ENCODE measurements at regions not wholly inside any gene's neighbourhood (a gene's known extent, or its start where the extent isn't known, plus 50 kb on each side); places are given as distances from the start of the nearest gene placed in this dataset.

- H3K27ac ChIP-seq (ENCODE audit: low read depth in 1 of 2, low read length in 2 of 2) = no peak overlapping the region
- H3K4me3 ChIP-seq (ENCODE audit: low read depth in 1 of 3, low read length in 3 of 3) = no peak overlapping the region
- H3K27me3 ChIP-seq (ENCODE audit: control insufficient read depth in 4 of 4, insufficient read depth in 4 of 4, low read length in 3 of 4) = no peaks in the 10 kb centered on the region
- no peaks in the 10 kb centered on the region for H3K9me3 ChIP-seq (ENCODE audit: control insufficient read depth in 4 of 4, low read length in 3 of 4)
- H3K36me3 ChIP-seq (ENCODE audit: control insufficient read depth in 4 of 4, insufficient read depth in 3 of 4, low read depth in 1 of 4, low read length in 3 of 4) = no peaks in the 10 kb centered on the region
- TF ChIP-seq ATF3 (IDR thresholded peaks at IDR 0.05) (no peak), HNF4G (IDR thresholded peaks at IDR 0.05) (no peak), RXRA (IDR thresholded peaks at IDR 0.05) (no peak), CTCF (IDR thresholded peaks at IDR 0.05; ENCODE audit: low read depth, low read length, missing input control) (no peak)
- 70% methylated on average over 4 of the region's 4 CpGs for WGBS
- DNase-seq (ENCODE audit: low spot score) = no peak
- H3K4me1 ChIP-seq (ENCODE audit: control insufficient read depth in 4 of 4, insufficient read depth in 4 of 4, low read length in 3 of 4) = no peaks in the 10 kb centered on the region
- H3K9ac ChIP-seq (ENCODE audit: low read depth in 1 of 2, low read length in 2 of 2) = no peak overlapping the region
Measured at GRCh38 chr1:217024911-217025310, 301.7 kb upstream of the ESRRG start.

- no peaks in the 10 kb centered on the region for H3K4me1 ChIP-seq (ENCODE audit: control insufficient read depth in 4 of 4, insufficient read depth in 4 of 4, low read length in 3 of 4)
- H3K4me3 ChIP-seq (ENCODE audit: low read depth in 1 of 3, low read length in 3 of 3) = no peak overlapping the region
- DNase-seq (ENCODE audit: low spot score) = no peak
- no peak for TF ChIP-seq SP1 (IDR thresholded peaks at IDR 0.05)
- no peak for TF ChIP-seq REST (IDR thresholded peaks at IDR 0.05)
- H3K9me3 ChIP-seq (ENCODE audit: control insufficient read depth in 4 of 4, low read length in 3 of 4) = no peaks in the 10 kb centered on the region
- H3K9ac ChIP-seq (ENCODE audit: low read depth in 1 of 2, low read length in 2 of 2) = no peak overlapping the region
- H3K36me3 ChIP-seq (ENCODE audit: control insufficient read depth in 4 of 4, insufficient read depth in 3 of 4, low read depth in 1 of 4, low read length in 3 of 4) = no peaks in the 10 kb centered on the region
- WGBS = 62% methylated on average over 2 of the region's 2 CpGs
- no peak overlapping the region for H3K27ac ChIP-seq (ENCODE audit: low read depth in 1 of 2, low read length in 2 of 2)
- H3K27me3 ChIP-seq (ENCODE audit: control insufficient read depth in 4 of 4, insufficient read depth in 4 of 4, low read length in 3 of 4) = no peaks in the 10 kb centered on the region
Measured at GRCh38 chr1:217021956-217022355, 298.7 kb upstream of the ESRRG start.

GRCh38 chr1:217021400-217021799 is 298.2 kb upstream of the ESRRG start:
- no peak for DNase-seq (ENCODE audit: low spot score)
- Histone ChIP-seq H3K9me3 (ENCODE audit: control insufficient read depth in 4 of 4, low read length in 3 of 4) (no peaks in the 10 kb centered on the region), H3K9ac (ENCODE audit: low read depth in 1 of 2, low read length in 2 of 2) (no peak overlapping the region), H3K27me3 (ENCODE audit: control insufficient read depth in 4 of 4, insufficient read depth in 4 of 4, low read length in 3 of 4) (no peaks in the 10 kb centered on the region), H3K36me3 (ENCODE audit: control insufficient read depth in 4 of 4, insufficient read depth in 3 of 4, low read depth in 1 of 4, low read length in 3 of 4) (no peaks in the 10 kb centered on the region), H3K27ac (ENCODE audit: low read depth in 1 of 2, low read length in 2 of 2) (no peak overlapping the region), H3K4me3 (ENCODE audit: low read depth in 1 of 3, low read length in 3 of 3) (no peak overlapping the region), H3K4me1 (ENCODE audit: control insufficient read depth in 4 of 4, insufficient read depth in 4 of 4, low read length in 3 of 4) (no peaks in the 10 kb centered on the region)
- TF ChIP-seq EGR1 (IDR thresholded peaks at IDR 0.05; ENCODE audit: low read depth in 2 of 2) = no peak
- TF ChIP-seq GABPA (IDR thresholded peaks at IDR 0.05 in 1 of 2, conservative IDR thresholded peaks at IDR 0.05 in 1 of 2) = no peak
- no peak for TF ChIP-seq RAD21 (IDR thresholded peaks at IDR 0.05)
- TF ChIP-seq JUND (IDR thresholded peaks at IDR 0.05) = no peak
- no peak for TF ChIP-seq ATF3 (IDR thresholded peaks at IDR 0.05)
- TF ChIP-seq YY1 (IDR thresholded peaks at IDR 0.05) = no peak
- TF ChIP-seq TAF1 (conservative IDR thresholded peaks at IDR 0.05) = no peak
- no peak for TF ChIP-seq HNF4A (conservative IDR thresholded peaks at IDR 0.05)
- TF ChIP-seq ZBTB33 (IDR thresholded peaks at IDR 0.05) = no peak
- TF ChIP-seq MAX (IDR thresholded peaks at IDR 0.05) = no peak
- TF ChIP-seq FOXA2 (IDR thresholded peaks at IDR 0.05) = no peak
- TF ChIP-seq REST (IDR thresholded peaks at IDR 0.05) = no peak
- no peak for TF ChIP-seq SP1 (IDR thresholded peaks at IDR 0.05)
- TF ChIP-seq NR2F2 (IDR thresholded peaks at IDR 0.05) = no peak
- no peak for TF ChIP-seq RXRA (IDR thresholded peaks at IDR 0.05)
- WGBS = 52% methylated on average over 2 of the region's 2 CpGs
